ENCODE measurements at regions not wholly inside any gene's neighbourhood (a gene's known extent, or its start where the extent isn't known, plus 50 kb on each side); places are given as distances from the start of the nearest gene placed in this dataset.
"Not testable (repeated sequence)": the region's sequence is repeated elsewhere in the genome, so short reads cannot be mapped to it uniquely, and the experiment has no call there.

GRCh38 chr9:64813072-64813471 is 471.9 kb downstream of the FOXD4L5 start:
- not testable (repeated sequence) for ATAC-seq, H3K27ac Mint-ChIP-seq, H3K4me1 Mint-ChIP-seq

GRCh38 chr9:64778667-64779066 is 506.3 kb downstream of the FOXD4L5 start:
- H3K27me3 Mint-ChIP-seq; H3K27ac Mint-ChIP-seq; H3K9me3 Mint-ChIP-seq; DNase-seq; H3K4me3 Mint-ChIP-seq; ATAC-seq; H3K4me1 Mint-ChIP-seq; H3K36me3 Mint-ChIP-seq (ENCODE audit: low read depth): not testable (repeated sequence)

More at GRCh38 chr9:64813072-64813471, 471.9 kb downstream of the FOXD4L5 start:
- H3K9me3 Mint-ChIP-seq; H3K4me3 Mint-ChIP-seq; H3K27me3 Mint-ChIP-seq; H3K36me3 Mint-ChIP-seq (ENCODE audit: low read depth); DNase-seq: not testable (repeated sequence)

GRCh38 chr9:64776269-64776668 is 508.7 kb downstream of the FOXD4L5 start:
- not testable (repeated sequence) for ATAC-seq, DNase-seq

GRCh38 chr9:64774813-64775793 is 509.9 kb downstream of the FOXD4L5 start:
- ATAC-seq; H3K27me3 Mint-ChIP-seq; H3K4me1 Mint-ChIP-seq; H3K4me3 Mint-ChIP-seq; H3K36me3 Mint-ChIP-seq (ENCODE audit: low read depth); H3K9me3 Mint-ChIP-seq; H3K27ac Mint-ChIP-seq: not testable (repeated sequence)
- DNase-seq = peak; percentile 5

More at GRCh38 chr9:64776269-64776668, 508.7 kb downstream of the FOXD4L5 start:
- not testable (repeated sequence) for H3K4me3 Mint-ChIP-seq; H3K36me3 Mint-ChIP-seq (ENCODE audit: low read depth); H3K27ac Mint-ChIP-seq; H3K27me3 Mint-ChIP-seq; H3K4me1 Mint-ChIP-seq; H3K9me3 Mint-ChIP-seq

- not testable (repeated sequence) for H3K9me3 Mint-ChIP-seq; ATAC-seq; H3K36me3 Mint-ChIP-seq (ENCODE audit: low read depth); H3K27ac Mint-ChIP-seq; H3K4me3 Mint-ChIP-seq; H3K4me1 Mint-ChIP-seq
- peaks cover 11% of the 10 kb centered on the region for H3K27me3 Mint-ChIP-seq
- peak; percentile 1 for DNase-seq
Measured at GRCh38 chr9:64774004-64774812, 510.8 kb downstream of the FOXD4L5 start.

- Mint-ChIP-seq H3K4me3 (no peak overlapping the region), H3K27ac (no peak overlapping the region), H3K27me3 (peaks cover 8% of the 10 kb centered on the region), H3K36me3 (ENCODE audit: low read depth) (no peaks in the 10 kb centered on the region), H3K4me1 (no peaks in the 10 kb centered on the region), H3K9me3 (no peaks in the 10 kb centered on the region)
- peak; percentile 5 for DNase-seq
- no peak for ATAC-seq
Measured at GRCh38 chr9:64773491-64773931, 511.5 kb downstream of the FOXD4L5 start.

GRCh38 chr9:64772751-64773331 is 512.2 kb downstream of the FOXD4L5 start:
- not testable (repeated sequence) for H3K27ac Mint-ChIP-seq; ATAC-seq; H3K4me1 Mint-ChIP-seq; H3K27me3 Mint-ChIP-seq; H3K9me3 Mint-ChIP-seq; H3K36me3 Mint-ChIP-seq (ENCODE audit: low read depth); H3K4me3 Mint-ChIP-seq
- peak; percentile 0 for DNase-seq

- not testable (repeated sequence) for H3K4me3 Mint-ChIP-seq; H3K27ac Mint-ChIP-seq; H3K4me1 Mint-ChIP-seq; H3K27me3 Mint-ChIP-seq; ATAC-seq; H3K36me3 Mint-ChIP-seq (ENCODE audit: low read depth); H3K9me3 Mint-ChIP-seq
- DNase-seq = peak; percentile 1
Measured at GRCh38 chr9:64772123-64772736, 512.8 kb downstream of the FOXD4L5 start.

All from activated naive CD8-positive, alpha-beta T cell treated with anti-CD3 and anti-CD28 coated beads, Interleukin-2, amount 50 U/mL, for 24 hours (primary cell).